Lung microvascular endothelial cell (primary cell): ENCODE measurements at regions not wholly inside any gene's neighbourhood (a gene's known extent, or its start where the extent isn't known, plus 50 kb on each side); places are given as distances from the start of the nearest gene placed in this dataset.

Experiments used
- DNase-seq, 2 donors: peaks; one replicate each; pipeline versions ENCODE4 v3.0.0 to v3.0.0-alpha.2; 2010; ENCODE audit warnings: low read depth in 2 of 2

DNA sequence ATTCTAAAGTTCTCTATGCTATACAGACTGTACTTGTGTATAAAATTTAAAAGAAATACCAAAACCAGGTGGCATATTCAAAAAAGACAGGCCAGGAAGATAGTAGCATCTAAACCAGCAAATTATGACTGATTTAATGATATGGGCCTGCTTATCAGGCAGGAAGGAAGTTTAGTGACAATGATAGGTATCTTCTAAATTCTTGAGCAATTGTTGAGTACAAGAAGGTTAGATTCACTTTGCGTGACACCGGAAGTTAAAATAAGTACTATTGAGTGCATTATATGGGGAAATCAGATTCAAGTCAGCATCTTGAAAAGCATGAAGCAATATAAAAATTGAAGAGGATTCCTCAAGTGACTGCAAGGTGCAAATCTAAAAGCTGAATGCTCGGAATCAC is 186.8 kb upstream of the RGS18 start:
- DNase-seq, result no peak

DNA sequence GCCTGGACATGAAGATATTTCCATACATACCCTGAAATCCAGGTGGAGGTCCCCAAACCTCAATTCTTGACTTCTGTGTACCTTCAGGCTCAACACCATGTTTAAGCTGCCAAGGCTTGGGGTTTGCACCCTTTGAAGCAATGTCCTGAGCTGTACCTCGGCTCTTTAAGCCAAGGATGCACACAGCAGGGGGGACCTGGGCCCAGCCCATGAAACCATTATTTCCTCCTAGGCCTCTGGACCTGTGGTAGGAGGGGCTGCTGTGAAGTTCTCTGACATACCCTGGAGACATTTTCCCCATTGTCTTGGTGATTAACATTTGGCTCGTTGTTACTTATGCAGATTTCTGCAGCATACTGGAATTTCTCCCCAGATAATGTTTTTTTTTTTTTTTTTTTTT is 184.3 kb upstream of the RGS18 start:
- no peak for DNase-seq

DNA sequence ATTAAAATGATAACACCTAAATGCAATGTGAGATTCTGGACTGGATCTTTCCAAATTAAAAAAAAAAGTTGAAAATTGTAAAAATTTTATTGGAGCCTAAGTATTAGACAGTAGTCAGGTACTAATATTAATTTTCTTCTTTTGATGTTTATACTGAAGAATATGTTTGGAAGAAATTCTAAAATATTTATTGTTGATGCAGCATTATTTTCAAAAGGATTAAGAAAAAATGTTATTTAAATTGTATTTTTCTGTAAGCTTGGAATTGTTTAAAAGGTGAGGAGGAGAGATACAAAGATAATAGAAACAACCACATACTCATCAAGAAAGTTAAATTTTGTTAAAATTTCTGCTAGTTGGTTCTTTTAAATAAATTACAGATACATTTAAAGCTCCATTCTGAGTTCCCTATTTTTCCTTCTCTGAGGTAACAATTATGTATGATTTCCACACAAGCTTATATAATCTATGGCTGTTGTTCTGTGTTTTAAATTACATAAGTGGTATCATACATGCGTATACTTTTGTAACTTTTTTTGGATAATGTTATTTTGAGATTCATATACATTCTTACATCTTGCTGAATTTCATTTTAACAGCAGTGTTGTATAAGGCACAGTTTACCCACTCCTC is 180.3 kb upstream of the RGS18 start:
- DNase-seq, result no peak

DNA sequence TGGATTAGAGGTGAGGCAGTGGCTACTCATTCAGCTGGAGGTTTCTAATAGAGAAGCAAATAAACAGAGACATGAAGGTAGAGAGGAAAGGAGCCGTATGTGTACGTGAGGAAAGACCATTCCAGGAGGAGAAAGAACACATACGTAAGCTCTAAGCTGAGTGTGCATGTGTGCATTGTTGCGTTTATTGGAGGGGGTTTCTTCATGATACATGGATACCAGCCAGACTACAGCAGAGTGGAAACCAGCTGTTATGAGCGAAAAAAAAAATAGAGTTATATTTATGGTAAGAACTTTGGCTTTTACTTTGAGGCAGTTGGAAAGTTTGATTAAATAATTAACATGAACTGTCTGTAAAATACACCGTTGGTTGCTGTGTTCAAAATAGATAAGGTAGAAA is 173.4 kb upstream of the RGS18 start:
- DNase-seq, result no peak

DNA sequence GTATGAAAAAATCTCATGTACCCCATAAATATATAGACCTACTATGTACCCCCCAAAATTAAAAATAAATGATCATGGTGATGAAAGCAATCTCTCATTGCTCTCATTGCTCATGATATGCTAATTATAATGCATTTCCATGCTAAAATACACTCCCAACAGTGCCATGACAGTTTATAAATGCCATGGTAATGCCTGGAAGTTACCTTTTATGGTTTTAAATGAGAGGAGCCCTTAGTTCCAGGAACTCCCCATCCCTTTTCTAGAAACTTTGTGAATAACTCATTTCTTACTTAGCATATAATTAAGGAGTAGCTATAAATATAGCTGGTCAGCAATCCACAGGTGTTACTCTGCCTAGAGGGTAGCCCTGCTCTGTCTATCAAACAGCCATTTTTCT is 166.1 kb upstream of the RGS18 start:
- DNase-seq, result no peak

DNA sequence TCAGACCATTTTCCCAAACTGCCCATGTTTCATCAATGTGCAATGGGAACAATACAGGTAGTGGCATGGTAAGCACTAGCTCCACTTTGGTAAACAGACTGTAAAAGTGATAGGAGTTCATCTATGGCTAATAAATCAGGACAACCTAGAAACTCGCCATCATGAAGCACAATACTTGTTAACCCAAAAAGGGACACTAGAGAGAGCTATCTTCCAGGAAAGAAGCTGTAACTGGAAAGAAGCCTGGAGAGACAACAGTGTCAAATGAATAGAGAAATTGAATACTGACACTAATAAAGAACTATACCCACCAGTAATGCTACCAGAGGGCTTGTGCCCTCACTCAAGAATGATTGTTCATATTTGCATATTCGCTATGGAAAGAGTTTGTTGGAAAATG is 164.7 kb upstream of the RGS18 start:
- DNase-seq, result peak; percentile 58 to 64

DNA sequence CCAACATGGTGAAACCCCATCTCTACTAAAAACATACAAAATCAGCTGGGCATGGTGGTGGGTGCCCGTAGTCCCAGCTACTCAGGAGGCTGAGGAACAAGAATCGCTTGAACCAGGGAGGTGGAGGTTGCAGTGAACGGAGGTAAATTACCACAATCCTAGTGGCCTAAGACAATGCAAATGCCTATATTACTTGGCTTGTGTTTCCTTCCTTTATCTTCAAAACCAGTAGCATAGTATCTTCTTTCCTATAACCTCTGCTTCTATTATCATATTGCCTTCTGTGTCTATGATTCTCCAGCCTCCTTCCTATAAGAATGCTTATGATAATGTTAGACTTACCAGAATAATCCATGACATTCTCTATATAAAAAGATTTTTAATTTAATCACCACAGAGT is 156.2 kb upstream of the RGS18 start:
- DNase-seq, result no peak

DNA sequence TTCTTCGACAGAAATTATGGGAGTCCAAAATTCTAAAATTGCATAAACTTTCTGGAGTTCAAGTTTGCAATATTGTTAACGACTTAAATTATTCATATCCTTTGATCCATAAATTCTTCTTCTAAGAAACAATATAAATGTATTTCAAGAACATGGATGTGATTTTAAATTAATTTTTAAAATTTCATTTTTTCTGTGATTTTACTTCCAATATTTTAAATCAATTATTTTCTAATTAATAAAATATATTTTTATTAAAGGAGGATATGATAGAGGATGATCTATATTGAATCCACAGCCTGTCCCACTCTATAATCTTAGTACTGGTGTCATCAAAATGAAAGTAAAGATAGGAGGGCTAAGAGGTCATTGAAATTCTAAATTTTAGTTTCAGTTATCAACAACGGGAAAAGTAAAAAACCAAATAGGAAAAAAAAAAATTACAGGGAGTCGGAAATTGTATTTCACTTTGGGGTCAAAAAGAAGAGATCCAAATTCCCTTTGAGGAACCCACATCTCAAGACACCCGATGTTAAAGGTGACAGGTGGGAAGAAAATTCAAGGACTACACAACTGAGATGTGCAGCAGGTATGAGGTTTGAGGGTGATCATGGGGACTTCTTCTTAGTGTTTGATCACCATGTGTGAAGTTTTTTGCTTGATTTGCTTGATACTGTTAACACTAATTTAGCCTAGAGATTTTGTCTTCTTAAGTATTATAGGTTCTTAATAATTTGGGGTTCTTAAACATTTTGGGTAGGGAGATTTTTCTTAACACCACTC is 154.8 kb upstream of the RGS18 start:
- DNase-seq, result no peak

DNA sequence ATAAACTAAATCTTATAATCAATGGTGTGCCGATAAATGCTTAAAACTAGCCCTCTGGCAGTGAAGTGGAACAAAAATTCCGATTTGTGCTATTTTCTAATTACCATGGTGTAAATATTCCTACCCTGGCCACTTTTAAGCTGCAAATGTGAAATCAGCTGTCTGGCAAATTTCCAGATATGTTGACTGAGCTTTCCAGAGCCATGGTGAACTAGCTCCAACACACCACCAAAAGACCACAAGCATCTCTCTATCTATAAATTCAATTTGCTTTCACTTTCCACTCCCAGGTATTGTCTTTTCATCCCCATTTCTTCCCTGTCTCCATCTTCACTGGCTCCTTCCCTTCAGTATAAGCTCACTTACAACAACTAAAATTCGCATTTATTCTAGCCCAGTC is 152.3 kb upstream of the RGS18 start:
- DNase-seq, result peak in 1 of 2 donors; percentile 1

DNA sequence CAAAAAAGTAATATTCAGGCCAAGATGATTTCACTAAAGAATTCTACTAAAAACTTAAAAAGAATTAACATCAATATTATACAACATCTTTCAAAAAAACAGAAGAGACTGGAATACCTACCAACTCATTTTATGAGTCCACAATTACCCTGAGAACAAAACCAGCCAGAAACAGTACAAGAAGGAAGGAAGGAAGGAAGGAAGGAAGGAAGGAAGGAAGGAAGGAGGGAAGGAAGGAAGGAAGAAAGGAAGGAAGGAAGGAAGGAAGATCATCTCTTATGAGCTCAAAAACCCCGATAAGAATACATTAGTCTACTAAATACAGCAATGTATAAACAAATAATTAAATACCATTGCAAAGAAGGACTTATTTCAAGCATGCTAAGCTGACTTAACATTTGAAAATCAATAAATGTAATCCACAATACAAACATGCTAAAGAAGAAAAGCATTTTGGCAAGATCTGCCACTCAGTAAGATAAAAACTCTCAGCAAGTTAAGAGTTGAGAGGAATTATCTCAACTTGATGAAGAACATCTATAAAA is 149.9 kb upstream of the RGS18 start:
- no peak for DNase-seq

DNA sequence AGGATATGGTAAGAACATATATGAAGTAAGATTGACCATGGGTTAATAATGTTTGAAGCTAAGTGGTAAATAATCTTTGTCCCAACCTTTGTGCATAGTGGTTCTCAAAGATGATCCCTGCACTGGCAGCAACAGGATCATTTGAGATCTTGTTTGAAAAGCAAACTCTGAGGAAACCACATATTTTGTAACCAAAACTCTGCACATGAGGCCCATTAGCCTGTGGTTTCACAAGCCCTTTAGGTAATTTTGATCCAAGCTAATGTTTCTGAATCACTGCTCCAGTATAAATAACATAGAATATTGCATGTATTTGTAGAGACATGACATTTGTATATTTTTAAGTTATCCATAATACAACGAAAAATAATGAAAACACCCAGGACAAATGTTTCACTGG is 147.9 kb upstream of the RGS18 start:
- no peak for DNase-seq

DNA sequence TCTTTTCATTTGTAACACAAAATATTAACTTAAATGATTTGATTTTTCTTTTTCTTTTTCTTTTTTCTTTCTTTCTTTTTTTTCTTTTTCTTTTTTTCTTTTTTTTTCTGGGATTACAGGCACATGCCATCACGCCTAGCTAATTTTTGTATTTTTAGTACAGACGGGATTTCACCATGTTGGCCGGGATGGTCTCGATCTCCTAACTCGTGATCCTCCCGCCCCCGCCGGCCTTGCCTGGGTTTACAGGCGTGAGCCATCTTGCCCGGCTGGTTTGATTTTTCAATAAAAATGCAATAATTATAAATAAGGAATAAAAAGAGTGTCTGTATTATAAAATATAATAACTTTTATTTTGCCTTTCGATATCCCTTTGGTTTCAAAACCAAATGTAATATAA is 146.7 kb upstream of the RGS18 start:
- DNase-seq, result no peak

DNA sequence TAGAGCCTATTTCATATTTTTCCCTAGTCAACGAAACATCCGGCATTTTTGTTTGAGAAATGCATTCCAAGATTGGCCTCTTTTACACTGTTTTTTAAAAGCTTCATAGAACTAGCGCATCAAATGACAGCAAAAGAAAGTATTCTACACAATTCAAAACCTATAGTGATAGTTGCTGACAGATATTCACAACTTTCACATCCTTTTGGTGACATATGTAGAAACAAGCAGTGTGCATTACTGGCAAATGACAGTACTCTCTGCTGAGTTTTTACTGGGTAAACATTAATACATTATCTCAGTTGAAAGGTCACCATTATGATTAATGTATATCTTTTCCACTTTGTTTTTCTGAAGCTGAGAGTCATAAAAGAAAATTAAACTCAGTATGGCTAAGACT is 135.4 kb upstream of the RGS18 start:
- DNase-seq, result no peak

DNA sequence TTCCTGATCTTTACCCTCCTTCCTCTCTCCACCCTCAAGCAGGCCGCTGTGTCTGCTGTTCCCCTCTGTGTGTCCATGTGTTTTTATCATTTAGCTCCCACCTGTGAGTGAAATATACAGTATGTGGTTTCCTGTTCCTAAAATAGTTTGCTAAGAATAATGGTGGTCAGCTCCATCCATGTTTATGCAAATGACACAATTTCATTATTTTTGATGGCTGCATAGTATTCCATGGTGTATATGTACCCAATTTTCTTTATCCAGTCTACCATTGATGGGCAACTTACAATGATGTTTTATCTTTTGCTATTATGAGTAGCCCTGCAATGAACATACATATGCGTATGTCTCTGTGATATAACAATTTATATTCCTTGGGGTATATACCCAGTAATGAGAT is 133.4 kb upstream of the RGS18 start:
- DNase-seq, result no peak

DNA sequence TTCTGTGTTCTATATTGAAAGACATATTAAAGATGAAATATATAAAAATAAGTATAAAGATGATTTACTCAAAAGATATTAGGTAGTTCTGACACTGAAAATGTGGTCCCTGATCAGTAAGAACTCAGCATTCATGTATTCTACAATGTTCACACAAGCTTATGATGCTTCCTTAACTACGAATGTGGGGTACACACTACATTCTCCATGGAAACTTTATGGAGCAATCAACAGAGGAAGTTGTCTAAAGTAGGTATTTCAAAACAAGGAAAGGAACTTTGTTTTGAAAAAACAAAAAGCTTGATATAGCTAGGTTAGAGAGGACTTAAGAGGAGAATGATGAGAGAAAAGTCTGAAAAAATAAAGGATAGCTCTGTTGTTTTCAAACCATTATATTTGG is 119.7 kb upstream of the RGS18 start:
- DNase-seq, result no peak

DNA sequence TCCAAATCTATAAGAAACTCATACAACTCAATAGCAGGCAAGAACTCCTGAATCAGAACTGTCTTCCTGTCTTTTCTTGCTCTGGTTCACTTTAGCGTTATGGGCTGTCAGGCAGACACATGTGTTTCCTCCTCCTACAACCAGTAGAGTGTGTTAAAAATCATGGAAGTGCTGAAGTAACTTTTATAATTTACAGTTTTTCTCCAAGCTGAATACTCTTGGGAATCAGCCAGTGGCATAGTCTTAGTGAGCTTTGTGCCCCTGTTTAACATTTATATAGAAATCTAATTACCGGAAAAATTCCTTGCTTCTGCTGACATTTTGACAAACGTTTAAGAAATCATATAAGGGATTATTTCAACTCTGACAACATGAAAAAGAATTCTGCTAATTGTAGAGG is 113.1 kb upstream of the RGS18 start:
- DNase-seq, result no peak

DNA sequence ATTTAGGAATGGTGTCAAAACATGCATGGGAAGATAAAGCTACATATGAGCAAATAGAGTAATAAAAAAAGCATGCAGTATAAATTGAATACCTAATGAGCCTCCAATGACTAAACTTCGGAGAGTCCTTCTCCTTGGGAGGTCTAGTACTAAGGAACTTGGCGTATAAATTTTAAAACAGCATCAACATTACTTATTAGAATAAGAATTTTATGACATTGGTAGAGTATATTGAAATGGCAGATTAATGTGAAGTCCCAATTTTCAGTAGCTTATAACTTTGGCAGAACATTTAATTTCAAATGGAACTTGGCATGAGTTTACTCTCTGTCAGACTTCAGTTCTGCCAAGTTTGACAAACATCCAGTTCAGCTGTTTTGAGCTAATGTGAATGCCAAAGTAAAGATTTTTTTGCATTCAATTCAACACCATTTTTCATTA is 104.7 kb upstream of the RGS18 start:
- peak in 1 of 2 donors; percentile 48 for DNase-seq

DNA sequence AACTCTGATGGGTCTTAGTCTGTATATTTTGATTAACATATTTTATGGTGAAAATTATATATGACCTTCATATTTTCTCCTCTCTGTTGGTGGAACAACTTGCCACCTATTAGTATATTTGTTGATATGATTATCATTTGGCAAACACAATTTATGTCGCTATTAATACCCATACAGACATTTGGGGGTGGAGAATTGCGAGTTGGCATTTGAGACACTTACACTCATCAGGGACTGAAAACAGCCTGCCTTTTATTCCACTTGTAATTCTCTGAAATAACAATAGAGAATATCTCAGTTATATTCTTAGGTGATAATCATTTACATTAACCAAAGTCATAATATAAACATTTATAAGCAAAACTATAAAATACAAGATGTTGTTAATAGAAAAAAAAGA is 100.5 kb upstream of the RGS18 start:
- DNase-seq, result no peak

DNA sequence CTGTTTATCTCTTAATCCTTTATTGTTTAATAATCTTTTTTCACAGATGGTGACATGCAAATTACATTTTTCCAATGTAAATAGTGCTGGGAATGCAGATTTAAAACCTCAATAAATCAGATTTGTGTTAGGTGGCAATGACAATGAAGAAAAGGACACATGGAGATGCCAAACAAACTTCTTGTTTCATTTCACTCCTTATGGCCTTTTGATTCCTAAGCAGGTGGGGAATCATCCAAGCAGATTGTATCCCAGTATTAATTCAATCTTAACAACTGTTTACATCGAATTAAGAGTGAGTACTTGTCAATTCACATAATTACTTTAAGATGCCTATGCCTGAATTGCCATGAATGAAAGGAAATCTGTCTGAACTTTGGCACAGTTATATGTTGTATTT is 98.9 kb upstream of the RGS18 start:
- no peak for DNase-seq

DNA sequence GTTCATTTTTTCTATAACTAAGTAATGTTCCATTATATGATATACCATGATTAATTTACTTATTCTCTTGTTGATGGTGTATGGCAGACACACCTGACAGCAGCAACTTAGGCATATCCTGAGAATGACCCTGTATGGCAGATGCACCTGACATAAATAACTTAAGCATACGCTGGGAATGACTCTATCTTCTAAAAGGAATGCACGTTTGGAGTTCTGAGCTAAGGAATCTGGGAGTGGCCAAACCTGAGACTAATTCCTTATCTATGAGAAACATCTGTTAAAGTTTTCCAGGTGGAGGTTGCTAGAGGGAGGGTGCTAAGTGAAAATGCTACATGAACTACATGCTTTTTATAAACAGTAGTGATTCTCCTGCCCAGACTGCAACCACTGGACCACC is 96.7 kb upstream of the RGS18 start:
- DNase-seq, result no peak

DNA sequence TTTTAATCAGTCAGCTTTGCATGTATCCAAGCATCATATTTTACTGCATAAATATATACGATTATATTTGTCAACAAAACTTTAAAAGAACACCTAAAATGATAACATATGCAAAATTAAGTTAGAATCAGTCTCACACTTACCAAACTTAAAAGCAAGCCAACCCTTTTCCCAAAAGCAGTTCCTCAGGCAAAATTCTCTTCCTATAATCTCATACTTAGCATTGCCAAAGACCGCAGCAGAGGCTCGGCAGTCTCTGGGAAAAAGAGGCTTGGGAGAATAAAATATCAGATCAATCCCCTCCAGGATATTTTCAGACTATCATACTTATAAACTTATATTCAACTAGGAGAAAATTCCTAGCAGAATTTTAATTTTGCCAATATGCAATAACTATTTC is 93.2 kb upstream of the RGS18 start:
- no peak for DNase-seq

DNA sequence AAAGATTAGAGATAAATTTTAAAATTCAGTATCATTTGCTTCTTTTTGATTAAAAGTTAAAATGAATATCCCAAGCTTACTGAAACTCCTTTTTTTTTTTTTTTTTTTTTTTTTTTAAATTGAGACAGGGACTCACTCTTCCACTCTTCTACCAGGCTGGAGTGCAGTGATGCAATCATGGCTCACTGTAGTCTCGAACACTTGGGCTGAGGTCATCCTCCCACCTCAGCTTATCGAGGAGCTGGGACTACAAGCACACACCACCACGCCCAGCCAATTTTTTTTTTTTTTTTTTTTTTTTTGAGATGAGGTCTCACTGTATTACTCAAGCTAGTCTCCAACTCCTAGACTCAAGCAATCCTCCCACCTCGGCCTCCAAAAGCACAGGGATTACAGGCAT is 92.1 kb upstream of the RGS18 start:
- DNase-seq, result no peak

DNA sequence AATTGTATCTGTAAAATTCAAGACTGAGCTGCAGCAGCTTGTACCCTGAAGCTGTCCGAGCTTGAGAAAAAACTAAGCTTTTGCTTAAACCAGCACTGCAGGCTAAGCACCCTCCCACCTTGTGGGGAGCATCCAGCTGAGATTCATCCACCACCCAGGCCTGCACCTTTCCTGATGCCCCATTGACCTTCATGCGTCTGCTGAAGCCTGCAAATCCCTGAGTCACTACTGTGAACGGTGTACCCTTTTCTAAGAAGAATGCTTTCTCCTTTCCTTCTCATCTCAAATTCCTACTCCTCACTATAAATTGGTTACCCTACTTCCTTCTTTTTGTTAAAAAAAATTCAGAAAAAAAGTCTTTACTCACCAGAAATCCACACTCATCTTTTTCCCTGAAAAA is 90.9 kb upstream of the RGS18 start:
- no peak for DNase-seq
